ENCODE measurements at regions not wholly inside any gene's neighbourhood (a gene's known extent, or its start where the extent isn't known, plus 50 kb on each side); places are given as distances from the start of the nearest gene placed in this dataset.

- Histone ChIP-seq H3K27me3 (ENCODE audit: control insufficient read depth, insufficient read depth, low read length) (no peaks in the 10 kb centered on the region), H3K4me3 (ENCODE audit: low read depth, low read length) (no peak overlapping the region), H3K36me3 (ENCODE audit: control insufficient read depth, insufficient read depth, low read length) (no peaks in the 10 kb centered on the region), H3K27ac (ENCODE audit: low read depth, low read length) (no peak overlapping the region), H3K9me3 (ENCODE audit: control insufficient read depth, insufficient read depth, low read length) (peaks cover 2% of the 10 kb centered on the region), H3K4me1 (ENCODE audit: control insufficient read depth, insufficient read depth, low read length) (no peaks in the 10 kb centered on the region)
- WGBS (ENCODE audit: insufficient coverage) = no CpG with 5 or more reads among the region's 4 CpGs
- no peak for DNase-seq (ENCODE audit: low read depth in 4 of 6, low spot score in 6 of 6)
Observed at GRCh38 chr3:17928502-17929145, 186.2 kb upstream of the TBC1D5 start.

DNA sequence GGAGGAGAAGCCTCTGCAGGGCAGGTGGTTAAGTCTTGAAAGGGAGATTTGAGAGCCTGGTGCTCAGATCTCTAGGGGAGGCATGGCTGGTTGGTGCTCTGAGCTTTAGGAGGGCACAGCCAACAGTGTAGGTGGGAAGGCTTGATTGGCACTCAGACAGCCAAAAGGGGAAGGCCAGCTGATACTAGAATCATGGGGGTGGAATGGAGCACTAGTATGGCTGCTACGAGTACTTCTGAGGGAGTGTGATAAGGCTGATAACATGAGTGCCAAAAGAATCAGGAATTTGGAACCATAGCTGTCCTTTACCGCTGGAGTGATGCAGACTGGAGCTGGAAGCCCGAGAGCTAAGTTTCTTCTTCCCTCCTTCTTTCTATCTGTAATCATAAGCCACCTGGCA lies 184.6 kb upstream of the TBC1D5 start:
- Histone ChIP-seq H3K9me3 (ENCODE audit: control insufficient read depth, insufficient read depth, low read length) (peaks cover 2% of the 10 kb centered on the region), H3K4me1 (ENCODE audit: control insufficient read depth, insufficient read depth, low read length) (no peaks in the 10 kb centered on the region), H3K27ac (ENCODE audit: low read depth, low read length) (no peak overlapping the region), H3K27me3 (ENCODE audit: control insufficient read depth, insufficient read depth, low read length) (no peaks in the 10 kb centered on the region), H3K36me3 (ENCODE audit: control insufficient read depth, insufficient read depth, low read length) (no peaks in the 10 kb centered on the region), H3K4me3 (ENCODE audit: low read depth, low read length) (no peak overlapping the region)
- DNase-seq (ENCODE audit: low read depth in 4 of 6, low spot score in 6 of 6) = no peak
- WGBS (ENCODE audit: insufficient coverage) = 100% methylated on average over 1 of the region's 3 CpGs

DNA sequence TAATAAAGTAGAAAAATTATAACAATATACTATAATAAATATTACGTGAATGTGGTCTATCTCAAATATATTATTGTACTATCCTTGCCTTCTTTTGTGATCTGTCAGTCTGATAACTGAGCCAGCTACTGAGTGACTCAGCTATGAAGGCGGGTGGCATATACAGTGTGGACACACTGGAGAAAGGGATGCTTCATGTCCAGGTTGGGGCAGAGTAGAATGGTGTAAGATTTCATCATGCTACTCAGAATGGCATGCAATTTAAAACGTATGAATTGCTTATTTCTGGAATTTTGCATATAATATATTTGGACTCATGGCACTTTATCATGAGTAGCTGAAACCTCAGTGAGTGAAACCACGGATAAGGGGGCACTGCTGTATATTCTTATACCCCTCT lies 172.9 kb upstream of the TBC1D5 start:
- Histone ChIP-seq H3K4me1 (ENCODE audit: control insufficient read depth, insufficient read depth, low read length) (no peaks in the 10 kb centered on the region), H3K4me3 (ENCODE audit: low read depth, low read length) (no peak overlapping the region), H3K36me3 (ENCODE audit: control insufficient read depth, insufficient read depth, low read length) (no peaks in the 10 kb centered on the region), H3K9me3 (ENCODE audit: control insufficient read depth, insufficient read depth, low read length) (no peaks in the 10 kb centered on the region), H3K27me3 (ENCODE audit: control insufficient read depth, insufficient read depth, low read length) (no peaks in the 10 kb centered on the region), H3K27ac (ENCODE audit: low read depth, low read length) (no peak overlapping the region)
- 100% methylated on average over 1 of the region's 4 CpGs for WGBS (ENCODE audit: insufficient coverage)
- DNase-seq (ENCODE audit: low read depth in 4 of 6, low spot score in 6 of 6) = no peak

DNA sequence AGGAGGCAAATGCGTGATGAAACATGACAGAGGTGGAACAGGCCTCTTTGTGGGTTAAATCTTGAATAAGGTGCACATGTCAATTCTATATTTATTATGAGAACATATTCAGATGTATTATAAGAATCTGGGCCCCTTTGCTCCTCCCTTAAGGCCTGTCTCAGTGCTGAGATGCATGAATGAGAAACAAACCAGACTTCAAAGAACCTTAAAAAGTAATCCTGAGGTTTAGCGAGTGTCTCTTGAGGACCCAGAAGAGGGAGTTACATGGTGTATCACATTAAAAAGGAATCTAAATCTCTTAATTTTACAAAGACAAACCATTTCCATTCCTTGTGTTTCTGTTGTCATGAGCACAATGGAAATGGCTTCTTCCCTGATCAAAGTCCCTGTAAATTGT lies 170.9 kb upstream of the TBC1D5 start:
- WGBS (ENCODE audit: insufficient coverage) = no CpG with 5 or more reads among the region's 2 CpGs
- no peak for DNase-seq (ENCODE audit: low read depth in 4 of 6, low spot score in 6 of 6)
- H3K4me3 ChIP-seq (ENCODE audit: low read depth, low read length) = no peak overlapping the region
- H3K27ac ChIP-seq (ENCODE audit: low read depth, low read length) = no peak overlapping the region
- no peaks in the 10 kb centered on the region for H3K27me3 ChIP-seq (ENCODE audit: control insufficient read depth, insufficient read depth, low read length)
- no peaks in the 10 kb centered on the region for H3K9me3 ChIP-seq (ENCODE audit: control insufficient read depth, insufficient read depth, low read length)
- H3K4me1 ChIP-seq (ENCODE audit: control insufficient read depth, insufficient read depth, low read length) = no peaks in the 10 kb centered on the region
- H3K36me3 ChIP-seq (ENCODE audit: control insufficient read depth, insufficient read depth, low read length) = no peaks in the 10 kb centered on the region

GRCh38 chr3:17911986-17912760 lies 169.7 kb upstream of the TBC1D5 start:
- no peak overlapping the region for H3K4me3 ChIP-seq (ENCODE audit: low read depth, low read length)
- 67% methylated on average over 3 of the region's 8 CpGs for WGBS (ENCODE audit: insufficient coverage)
- peak in 1 of 6 donors; percentile 75 for DNase-seq (ENCODE audit: low read depth in 4 of 6, low spot score in 6 of 6)
- H3K4me1 ChIP-seq (ENCODE audit: control insufficient read depth, insufficient read depth, low read length) = no peaks in the 10 kb centered on the region
- no peak overlapping the region for H3K27ac ChIP-seq (ENCODE audit: low read depth, low read length)
- no peaks in the 10 kb centered on the region for H3K27me3 ChIP-seq (ENCODE audit: control insufficient read depth, insufficient read depth, low read length)
- H3K36me3 ChIP-seq (ENCODE audit: control insufficient read depth, insufficient read depth, low read length) = no peaks in the 10 kb centered on the region
- H3K9me3 ChIP-seq (ENCODE audit: control insufficient read depth, insufficient read depth, low read length) = no peaks in the 10 kb centered on the region

GRCh38 chr3:17910922-17911321 lies 168.5 kb upstream of the TBC1D5 start:
- 100% methylated on average over 1 of the region's 1 CpG for WGBS (ENCODE audit: insufficient coverage)
- no peak overlapping the region for H3K27ac ChIP-seq (ENCODE audit: low read depth, low read length)
- DNase-seq (ENCODE audit: low read depth in 4 of 6, low spot score in 6 of 6) = no peak
- H3K4me3 ChIP-seq (ENCODE audit: low read depth, low read length) = no peak overlapping the region
- H3K27me3 ChIP-seq (ENCODE audit: control insufficient read depth, insufficient read depth, low read length) = no peaks in the 10 kb centered on the region
- no peaks in the 10 kb centered on the region for H3K9me3 ChIP-seq (ENCODE audit: control insufficient read depth, insufficient read depth, low read length)
- H3K4me1 ChIP-seq (ENCODE audit: control insufficient read depth, insufficient read depth, low read length) = no peaks in the 10 kb centered on the region
- H3K36me3 ChIP-seq (ENCODE audit: control insufficient read depth, insufficient read depth, low read length) = no peaks in the 10 kb centered on the region

DNA sequence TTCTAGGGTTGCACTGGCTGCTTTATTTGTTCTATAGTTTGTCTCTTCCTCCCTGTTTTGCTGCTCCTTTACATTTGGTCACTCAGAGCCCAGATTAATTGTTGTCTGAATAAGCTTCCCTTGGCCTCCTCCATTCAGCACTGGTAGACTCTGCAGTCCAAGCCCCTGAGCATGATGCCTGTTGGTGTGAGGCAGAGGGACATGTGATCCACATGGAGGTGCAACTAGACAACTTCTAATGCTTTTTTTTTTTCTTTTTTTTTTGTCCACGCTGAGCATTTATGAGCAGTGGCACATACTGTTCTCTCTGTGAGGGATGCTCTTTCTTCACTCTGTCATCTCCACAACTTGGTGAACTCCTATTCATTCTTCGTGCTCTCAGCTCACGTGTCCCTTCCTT lies 167.3 kb upstream of the TBC1D5 start:
- 82% methylated on average over 2 of the region's 3 CpGs for WGBS (ENCODE audit: insufficient coverage)
- H3K9me3 ChIP-seq (ENCODE audit: control insufficient read depth, insufficient read depth, low read length) = no peaks in the 10 kb centered on the region
- DNase-seq (ENCODE audit: low read depth in 4 of 6, low spot score in 6 of 6) = no peak

DNA sequence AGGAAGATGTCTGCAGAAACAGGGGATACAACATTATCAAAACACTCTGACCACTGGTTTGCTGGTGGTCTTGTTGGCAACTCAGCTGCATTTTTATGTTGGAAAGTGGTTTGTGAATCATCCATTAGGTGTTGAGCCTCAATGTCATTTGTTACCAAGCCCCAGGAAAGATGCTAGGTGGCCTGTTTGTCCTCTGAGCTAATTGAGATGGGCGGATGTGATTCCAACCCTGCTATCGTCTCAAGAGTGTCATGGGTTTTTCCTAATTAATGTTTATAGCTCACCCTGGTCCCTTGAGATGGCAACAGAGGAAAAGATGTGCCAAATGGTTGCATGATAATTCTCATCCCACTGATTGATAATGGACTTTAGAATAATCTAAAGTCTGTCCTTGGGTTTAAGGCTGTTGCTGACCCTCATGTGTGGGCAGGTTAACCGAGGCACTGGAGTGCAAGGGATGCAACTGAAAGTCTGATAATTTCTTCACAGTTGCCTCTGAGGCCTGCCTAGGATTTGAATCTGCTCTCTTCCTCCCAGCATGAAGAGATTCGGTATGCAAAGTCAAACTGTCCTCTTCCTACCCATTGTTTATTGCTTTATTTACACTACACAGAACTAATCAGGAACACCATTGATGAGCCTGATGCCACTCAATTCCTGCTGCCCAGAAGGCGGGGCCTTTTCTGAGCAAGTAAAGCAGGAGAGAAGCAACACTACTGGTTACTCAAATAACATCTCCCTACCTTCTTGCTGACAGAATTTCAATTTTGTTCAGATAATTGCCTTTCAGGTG lies 166.2 kb upstream of the TBC1D5 start:
- Histone ChIP-seq H3K4me3 (ENCODE audit: low read depth, low read length) (no peak overlapping the region), H3K27ac (ENCODE audit: low read depth, low read length) (no peak overlapping the region), H3K27me3 (ENCODE audit: control insufficient read depth, insufficient read depth, low read length) (no peaks in the 10 kb centered on the region), H3K36me3 (ENCODE audit: control insufficient read depth, insufficient read depth, low read length) (no peaks in the 10 kb centered on the region), H3K4me1 (ENCODE audit: control insufficient read depth, insufficient read depth, low read length) (no peaks in the 10 kb centered on the region), H3K9me3 (ENCODE audit: control insufficient read depth, insufficient read depth, low read length) (no peaks in the 10 kb centered on the region)
- WGBS (ENCODE audit: insufficient coverage) = 76% methylated on average over 3 of the region's 5 CpGs
- no peak for DNase-seq (ENCODE audit: low read depth in 4 of 6, low spot score in 6 of 6)

More for the DNA sequence above, 167.3 kb upstream of the TBC1D5 start:
- Histone ChIP-seq H3K36me3 (ENCODE audit: control insufficient read depth, insufficient read depth, low read length) (no peaks in the 10 kb centered on the region), H3K4me3 (ENCODE audit: low read depth, low read length) (no peak overlapping the region), H3K27ac (ENCODE audit: low read depth, low read length) (no peak overlapping the region), H3K27me3 (ENCODE audit: control insufficient read depth, insufficient read depth, low read length) (no peaks in the 10 kb centered on the region), H3K4me1 (ENCODE audit: control insufficient read depth, insufficient read depth, low read length) (no peaks in the 10 kb centered on the region)

- DNase-seq (ENCODE audit: low read depth in 4 of 6, low spot score in 6 of 6) = no peak
- Histone ChIP-seq H3K36me3 (ENCODE audit: control insufficient read depth, insufficient read depth, low read length) (no peaks in the 10 kb centered on the region), H3K4me3 (ENCODE audit: low read depth, low read length) (no peak overlapping the region), H3K9me3 (ENCODE audit: control insufficient read depth, insufficient read depth, low read length) (no peaks in the 10 kb centered on the region), H3K27me3 (ENCODE audit: control insufficient read depth, insufficient read depth, low read length) (no peaks in the 10 kb centered on the region), H3K4me1 (ENCODE audit: control insufficient read depth, insufficient read depth, low read length) (no peaks in the 10 kb centered on the region), H3K27ac (ENCODE audit: low read depth, low read length) (no peak overlapping the region)
- WGBS (ENCODE audit: insufficient coverage) = 75% methylated on average over 2 of the region's 2 CpGs
Observed at GRCh38 chr3:17905996-17906395, 163.6 kb upstream of the TBC1D5 start.
